HG03378 (cell line): ENCODE measurements at regions not wholly inside any gene's neighbourhood (a gene's known extent, or its start where the extent isn't known, plus 50 kb on each side); places are given as distances from the start of the nearest gene placed in this dataset.

Experiments used
- ATAC-seq: cut with Tn5 transposase; IDR thresholded peaks from one replicate; pipeline ENCODE4 v1.9.1; 2021; ENCODE audit warnings: mild to moderate bottlenecking, moderate library complexity; ENCODE audit not compliant: unreplicated experiment

DNA sequence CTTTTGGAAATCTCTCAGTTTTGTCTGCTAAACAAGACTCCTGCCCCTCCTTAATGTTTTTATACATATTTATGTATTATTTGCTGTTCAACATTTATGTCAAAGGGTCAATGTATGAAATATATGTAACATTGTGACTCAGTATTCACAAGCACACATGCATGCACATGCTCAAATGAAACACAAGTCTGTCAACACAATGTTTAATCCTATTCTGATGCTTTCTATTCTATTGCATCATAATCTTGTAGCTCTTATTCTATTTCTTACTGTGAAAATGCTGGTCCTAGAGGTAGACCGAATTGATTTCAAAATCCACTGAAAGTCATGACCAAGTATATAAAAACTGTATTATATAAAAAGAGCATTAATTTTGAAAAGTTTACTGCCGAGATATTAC lies 1463.3 kb downstream of the C4orf33 start:
- no peak for ATAC-seq

- ATAC-seq: no peak
These were observed 1467.4 kb downstream of the C4orf33 start for GRCh38 chr4:130563185-130563888.

DNA sequence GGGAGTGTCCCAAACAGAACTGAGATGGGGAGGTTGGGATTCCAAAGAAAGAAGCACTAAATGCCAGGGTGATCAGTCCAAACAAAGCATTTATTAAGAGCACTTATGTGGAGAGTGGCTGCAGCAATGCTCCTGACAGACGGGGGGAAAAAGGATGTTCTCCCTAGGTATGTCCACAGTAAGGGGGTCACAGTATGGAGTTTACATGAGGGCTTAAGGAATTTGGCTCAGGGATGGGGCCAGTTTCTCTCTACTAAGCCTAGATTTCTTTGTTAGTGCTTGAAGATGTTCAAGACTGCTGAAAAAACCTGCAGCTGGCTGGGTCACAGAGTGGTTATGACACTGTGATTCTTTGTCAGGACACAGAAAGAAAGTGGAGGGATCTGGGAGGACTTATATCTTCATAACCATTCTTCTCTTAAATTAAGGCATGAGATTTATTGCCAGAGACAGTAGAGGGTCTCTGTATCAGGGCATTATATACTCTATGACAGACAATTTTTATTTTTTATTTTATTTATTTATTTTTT lies 1468.0 kb downstream of the C4orf33 start:
- ATAC-seq: no peak

- no peak for ATAC-seq
These were observed 1472.8 kb downstream of the C4orf33 start for GRCh38 chr4:130568746-130569145.

DNA sequence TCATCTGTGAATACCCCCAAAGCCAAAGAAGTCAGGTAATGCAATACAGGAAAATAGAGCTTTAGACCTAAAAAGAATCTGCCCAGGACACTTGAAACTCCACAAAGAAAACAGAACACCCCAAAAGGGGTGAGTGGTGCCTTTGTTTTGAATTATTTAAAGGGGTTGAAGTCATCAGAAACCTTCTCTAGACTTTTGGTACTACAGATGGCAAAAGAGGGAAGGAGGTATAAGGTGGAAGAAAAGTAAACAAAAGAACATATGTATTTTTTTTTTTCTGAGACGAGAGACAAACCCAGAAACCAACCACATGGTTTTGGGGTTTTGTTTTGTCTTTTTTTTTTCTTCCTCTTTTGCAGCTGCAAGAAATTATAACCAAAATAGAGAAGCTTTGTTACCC lies 1477.8 kb downstream of the C4orf33 start:
- ATAC-seq: no peak

DNA sequence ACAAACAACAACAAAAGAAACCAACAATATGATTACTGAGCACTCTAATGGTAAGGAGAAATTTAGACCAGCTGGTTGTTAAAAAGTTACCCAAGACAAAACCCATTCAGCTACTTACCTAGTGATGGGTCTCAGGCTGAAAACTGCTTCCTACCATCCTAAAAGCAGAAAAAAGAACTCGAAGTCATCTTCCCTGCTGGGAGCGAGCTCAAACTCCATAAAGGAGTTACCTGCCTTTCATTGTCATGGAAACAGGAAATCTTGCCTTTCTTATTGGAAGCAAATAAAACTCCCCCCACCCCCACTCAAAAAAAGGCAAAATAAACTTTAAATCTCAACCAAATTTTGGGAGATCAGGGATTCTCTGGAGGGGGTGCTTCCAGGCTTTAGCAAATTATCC lies 1478.3 kb downstream of the C4orf33 start:
- ATAC-seq: no peak

GRCh38 chr4:130576218-130576617 lies 1480.3 kb downstream of the C4orf33 start:
- ATAC-seq: no peak

DNA sequence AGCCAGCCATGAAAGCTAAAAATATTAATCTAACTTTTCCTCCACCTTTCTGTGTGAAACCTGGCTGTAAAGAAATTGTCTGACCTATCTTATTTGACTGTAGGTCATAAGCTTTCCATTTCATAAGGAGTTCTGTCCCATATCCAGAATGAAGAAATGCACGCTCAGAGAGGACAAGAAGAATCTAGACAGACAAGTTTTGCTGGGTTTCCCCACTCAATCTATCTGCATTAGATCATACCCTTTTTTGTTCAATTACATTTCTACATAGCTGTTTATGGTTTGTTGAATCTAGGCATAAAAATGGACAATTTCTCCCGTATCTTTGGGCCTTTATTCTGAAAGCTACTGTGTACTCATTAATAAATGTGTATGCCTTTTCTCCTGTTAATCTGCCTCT lies 1495.1 kb downstream of the C4orf33 start:
- ATAC-seq: no peak

DNA sequence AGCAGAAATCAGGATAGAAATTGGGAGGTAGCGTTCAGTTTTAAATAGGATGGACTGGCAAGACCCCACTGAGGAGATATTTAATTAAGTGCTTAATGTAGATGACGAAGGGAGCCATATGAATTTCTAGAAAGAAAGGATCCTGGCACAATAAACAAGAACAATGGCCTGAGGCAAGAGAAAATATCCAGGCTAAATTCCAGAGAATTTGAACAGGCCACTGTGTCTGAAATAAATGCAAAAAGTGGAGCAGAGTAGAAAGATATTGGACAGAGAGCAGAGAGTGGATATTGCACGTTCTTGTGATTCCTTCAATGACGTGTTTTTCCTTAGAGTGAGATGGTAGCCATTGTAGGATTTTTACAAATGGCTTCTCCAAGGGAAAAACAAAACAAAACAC lies 1504.8 kb downstream of the C4orf33 start:
- ATAC-seq: no peak

GRCh38 chr4:130603043-130603442 lies 1507.1 kb downstream of the C4orf33 start:
- no peak for ATAC-seq

- no peak for ATAC-seq
These were observed 1512.2 kb downstream of the C4orf33 start for GRCh38 chr4:130608121-130608520.

GRCh38 chr4:130628531-130628930 lies 1532.6 kb downstream of the C4orf33 start:
- no peak for ATAC-seq

GRCh38 chr4:130632731-130633604 lies 1537.0 kb downstream of the C4orf33 start:
- no peak for ATAC-seq

- no peak for ATAC-seq
These were observed 1540.5 kb downstream of the C4orf33 start for GRCh38 chr4:130636486-130636885.

- ATAC-seq: no peak
These were observed 1544.6 kb downstream of the C4orf33 start for GRCh38 chr4:130640592-130640991.

DNA sequence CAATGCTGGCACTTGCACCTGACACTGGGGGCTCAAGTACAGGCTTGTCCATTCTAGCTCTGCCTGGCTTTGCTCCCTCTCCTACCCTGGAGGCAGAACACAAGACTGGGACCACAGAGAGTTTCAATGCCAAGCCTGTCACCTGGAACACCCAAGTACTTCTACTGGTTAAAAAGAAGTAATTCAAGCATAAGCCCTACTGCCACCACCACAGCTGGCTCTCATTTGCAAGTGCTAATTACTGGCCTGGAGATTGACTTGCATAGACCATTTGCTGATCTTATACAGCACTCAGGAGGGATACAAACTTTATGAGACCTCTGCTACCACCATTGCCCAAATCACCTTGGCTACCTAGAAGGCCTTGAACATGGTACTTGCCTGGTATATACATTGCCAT lies 1550.9 kb downstream of the C4orf33 start:
- no peak for ATAC-seq

DNA sequence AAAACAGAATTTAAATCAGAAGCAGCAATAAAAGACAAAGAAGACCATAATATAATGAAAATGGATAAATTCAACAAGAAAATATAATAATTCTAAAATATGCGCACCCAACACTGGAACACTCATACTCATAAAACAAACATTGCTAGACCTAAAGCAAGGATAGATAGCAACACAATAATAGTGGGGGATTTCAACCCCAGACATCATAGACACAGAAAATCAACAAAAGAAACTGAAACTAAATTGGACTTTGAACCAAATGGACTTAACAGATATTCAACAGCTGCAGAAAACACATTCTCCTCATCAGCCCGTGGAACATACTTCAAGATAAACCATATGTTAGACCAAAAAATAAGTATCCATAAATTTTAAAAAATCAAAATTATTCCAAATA lies 1552.6 kb downstream of the C4orf33 start:
- no peak for ATAC-seq

- ATAC-seq: no peak
These were observed 1557.9 kb downstream of the C4orf33 start for GRCh38 chr4:130653842-130654241.

- no peak for ATAC-seq
These were observed 1563.4 kb downstream of the C4orf33 start for GRCh38 chr4:130659320-130659719.

DNA sequence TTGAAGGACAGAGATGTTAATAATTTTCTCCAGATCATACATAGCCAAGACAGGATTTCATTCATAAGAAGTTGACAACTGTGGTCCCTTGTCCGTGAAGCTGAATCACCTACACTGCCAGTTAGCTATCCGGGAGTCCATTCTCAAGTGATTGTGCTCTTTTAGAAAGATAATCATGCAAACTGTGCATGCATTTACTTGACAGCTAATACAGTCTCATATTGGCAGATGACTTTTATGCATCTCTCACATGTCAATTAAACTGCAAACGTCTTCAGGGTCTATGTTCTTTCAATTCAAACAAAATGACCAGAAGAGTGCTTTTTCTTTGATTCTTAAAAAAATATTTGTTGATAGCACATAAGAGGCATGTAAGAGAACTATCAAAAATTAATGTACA lies 1572.9 kb downstream of the C4orf33 start:
- ATAC-seq: no peak

- ATAC-seq: no peak
These were observed 1579.3 kb downstream of the C4orf33 start for GRCh38 chr4:130675266-130675665.

DNA sequence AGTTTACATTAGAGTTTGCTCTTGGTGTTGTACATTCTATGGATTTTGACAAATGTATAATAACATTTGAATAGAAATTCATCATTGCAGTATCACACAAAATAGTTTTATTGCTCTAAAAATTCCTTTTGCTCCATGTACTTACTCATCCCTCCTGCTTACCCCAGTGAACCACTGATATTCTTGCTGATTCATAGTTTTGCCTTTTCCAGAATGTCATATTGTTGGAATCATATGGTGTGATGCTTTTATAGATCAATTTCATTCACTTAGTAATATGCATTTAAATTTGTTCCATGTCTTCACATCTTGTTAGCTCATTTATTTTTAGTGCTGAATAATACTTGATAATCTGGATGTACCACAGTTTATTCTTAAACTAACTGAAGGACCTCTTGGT lies 1593.2 kb downstream of the C4orf33 start:
- ATAC-seq: no peak
